AG04450 (cell line): ENCODE measurements at regions not wholly inside any gene's neighbourhood (a gene's known extent, or its start where the extent isn't known, plus 50 kb on each side); places are given as distances from the start of the nearest gene placed in this dataset.
A peak's percentile ranks its signal among the peaks of the same experiment; 100 is the strongest.
"Not testable (repeated sequence)": the region's sequence is repeated elsewhere in the genome, so short reads cannot be mapped to it uniquely, and the experiment has no call there.

ENCODE experiments used
- CTCF ChIA-PET: fragments of 300-600, 350-600 bp; formaldehyde crosslinking; extraction: SDS; loops from one replicate; lab custom pipeline; 2022; ENCODE audit warnings: antibody characterized with exemption, inconsistent platforms; lab: Charles Lee
- POLR2A ChIA-PET: fragments of 350-600 bp; formaldehyde crosslinking; extraction: SDS; loops from one replicate; lab custom pipeline; 2021; ENCODE audit warnings: antibody characterized with exemption, inconsistent platforms; lab: Yijun Ruan, JAX
- DNase-seq: peaks from one replicate; pipeline ENCODE4 v3.0.0-alpha.2; 2011; ENCODE audit warnings: low read depth, low spot score
- H3K27ac ChIP-seq: one replicate; pipeline ENCODE4 v1.5.1; 2012; ENCODE audit warnings: low read depth, low read length, control low read depth
- H3K27me3 ChIP-seq: one replicate; pipeline ENCODE4 v1.6.0; 2012; ENCODE audit warnings: low read length; ENCODE audit not compliant: control insufficient read depth, insufficient read depth
- H3K4me3 ChIP-seq: 2 replicates; pipeline ENCODE4 v1.5.1; 2011; ENCODE audit warnings: mild to moderate bottlenecking, low read depth, low read length, control low read depth
- H3K9me3 ChIP-seq: 2 replicates; pipeline ENCODE4 v1.5.1; 2012; ENCODE audit warnings: low read length; ENCODE audit not compliant: control insufficient read depth, insufficient read depth
- CTCF ChIP-seq: IDR thresholded peaks from 2 replicates; pipeline ENCODE4 v1.5.1; 2011; ENCODE audit warnings: low read depth, low read length, control low read depth, inconsistent platforms

- no peak for TF ChIP-seq CTCF
- H3K9me3 ChIP-seq = no peaks in the 10 kb centered on the region; the same call in 1 of the 2 replicates
- ChIA-PET CTCF (interaction anchor here (1.2 kb wide), 1 partner anchor 8 kb away, joined by 4 read pairs; no protein-coding TSS in a partner anchor), POLR2A (no interaction called here)
- no peak overlapping the region for H3K27ac ChIP-seq
- H3K4me3 ChIP-seq = no peak overlapping the region
- no peaks in the 10 kb centered on the region for H3K27me3 ChIP-seq
- DNase-seq = no peak
These were observed 447.1 kb downstream of the QKI start for GRCh38 chr6:163861627-163862026.

GRCh38 chr6:163860287-163861081, 446.0 kb downstream of the QKI start:
- ChIA-PET CTCF (interaction anchor here (0.6 to 1.2 kb wide), 2 partner anchors 9 kb away, joined by 3 to 4 read pairs; no protein-coding TSS in a partner anchor), POLR2A (interaction anchor here (0.6 to 1.0 kb wide), 3 partner anchors 49 to 448 kb away, joined by 3 to 5 read pairs (median 4); no protein-coding TSS in a partner anchor)
- DNase-seq = peak; percentile 45
- H3K27me3 ChIP-seq = no peaks in the 10 kb centered on the region
- H3K9me3 ChIP-seq = no peaks in the 10 kb centered on the region; the same call in 1 of the 2 replicates
- H3K4me3 ChIP-seq = peak overlapping the region; percentile 48
- no peak for TF ChIP-seq CTCF
- H3K27ac ChIP-seq = peak overlapping the region; percentile 95

- POLR2A ChIA-PET, DNase-seq, H3K9me3 ChIP-seq, H3K27ac ChIP-seq, H3K27me3 ChIP-seq, H3K4me3 ChIP-seq, CTCF ChIA-PET: not testable (repeated sequence)
These were observed 444.4 kb downstream of the QKI start for GRCh38 chr6:163858870-163859269.

GRCh38 chr6:163857421-163857820, 442.9 kb downstream of the QKI start:
- H3K9me3 ChIP-seq = no peaks in the 10 kb centered on the region; the same call in 1 of the 2 replicates
- TF ChIP-seq CTCF = no peak
- no peak overlapping the region for H3K4me3 ChIP-seq
- ChIA-PET POLR2A (no interaction called here), CTCF (no interaction called here)
- H3K27me3 ChIP-seq = no peaks in the 10 kb centered on the region
- DNase-seq = no peak
- no peak overlapping the region for H3K27ac ChIP-seq

- DNase-seq = no peak
- ChIA-PET CTCF (no interaction called here), POLR2A (no interaction called here)
- no peak overlapping the region for H3K4me3 ChIP-seq
- H3K27me3 ChIP-seq = no peaks in the 10 kb centered on the region
- H3K27ac ChIP-seq = no peak overlapping the region
- no peak for TF ChIP-seq CTCF
- no peaks in the 10 kb centered on the region; the same call in 1 of the 2 replicates for H3K9me3 ChIP-seq
These were observed 436.4 kb downstream of the QKI start for GRCh38 chr6:163850874-163851273.
